ENCODE measurements at regions not wholly inside any gene's neighbourhood (a gene's known extent, or its start where the extent isn't known, plus 50 kb on each side); places are given as distances from the start of the nearest gene placed in this dataset.
"Not testable (repeated sequence)": the region's sequence is repeated elsewhere in the genome, so short reads cannot be mapped to it uniquely, and the experiment has no call there.

DNA sequence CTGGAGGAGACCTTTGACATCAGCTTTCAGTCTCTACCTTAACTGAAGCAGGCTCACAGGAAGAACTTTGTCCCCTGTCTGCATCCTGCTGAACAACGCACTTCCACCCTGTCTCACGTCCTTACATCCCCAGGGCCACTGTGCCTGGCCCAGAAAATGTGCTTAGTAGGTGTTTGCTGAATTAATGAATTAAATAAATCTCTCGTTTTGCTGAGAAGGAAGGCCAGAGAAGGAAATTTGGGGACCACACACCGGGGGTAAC is 54.3 kb upstream of the CREB3L1 start:
- no peak for DNase-seq

GRCh38 chr11:46222490-46223251 is 54.8 kb upstream of the CREB3L1 start:
- DNase-seq: no peak

DNA sequence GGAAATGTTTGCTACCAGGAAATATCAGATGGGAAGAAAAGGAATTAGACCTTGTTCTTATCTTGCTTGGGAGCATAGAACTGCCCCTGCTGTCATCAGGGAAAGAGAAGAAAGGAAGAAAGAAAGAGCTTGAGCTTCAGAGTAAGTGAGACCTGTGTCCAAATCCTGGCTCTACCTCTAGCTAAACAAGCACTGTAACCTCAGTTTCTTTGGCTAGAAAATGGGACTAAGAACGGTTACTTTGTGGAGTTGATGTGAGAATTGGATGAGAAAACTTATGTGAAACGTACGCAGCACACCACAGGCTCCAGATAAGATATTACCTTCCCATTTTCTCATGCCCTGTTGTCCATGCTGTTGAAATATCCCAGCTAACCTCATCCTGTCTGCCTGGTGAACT is 57.1 kb upstream of the CREB3L1 start:
- DNase-seq: no peak

DNA sequence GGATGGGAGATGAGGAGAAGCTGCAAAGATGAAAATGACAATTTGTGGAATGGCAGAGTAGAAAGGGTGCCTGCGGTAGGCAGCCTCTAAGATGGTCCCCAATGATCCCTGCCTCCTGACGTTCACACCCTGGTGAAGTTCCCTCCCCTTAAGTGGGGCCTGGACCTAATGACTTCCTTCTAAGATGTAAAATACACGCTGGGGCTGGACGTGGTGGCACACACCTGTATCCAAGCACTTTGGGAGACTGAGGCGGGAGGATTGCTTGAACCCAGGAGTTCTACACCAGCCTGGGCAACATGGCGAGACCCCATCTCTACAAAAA is 60.7 kb upstream of the CREB3L1 start:
- DNase-seq: no peak

- DNase-seq: peak; percentile 57
Measured at GRCh38 chr11:46216019-46216764, 61.3 kb upstream of the CREB3L1 start.

- DNase-seq: no peak
Measured at GRCh38 chr11:46215208-46215931, 62.1 kb upstream of the CREB3L1 start.

DNA sequence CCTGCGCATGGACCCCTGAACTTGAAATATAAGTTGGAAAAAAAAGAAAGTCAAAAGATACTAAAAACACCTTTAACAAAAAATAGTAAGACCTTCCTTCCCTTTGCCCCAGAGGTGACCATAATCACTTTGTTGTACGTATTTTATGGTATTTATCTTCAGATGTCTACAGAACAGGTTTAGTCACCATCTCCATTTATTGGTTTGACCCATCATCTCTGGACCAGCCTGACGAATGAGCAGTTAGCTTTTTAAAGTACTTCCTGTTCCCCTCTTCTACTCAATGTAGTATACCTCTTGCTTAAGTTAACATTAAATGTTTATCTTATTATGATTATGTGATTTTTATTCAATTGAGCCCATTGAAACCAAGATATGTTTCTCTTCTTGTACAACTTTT is 64.7 kb upstream of the CREB3L1 start:
- DNase-seq: no peak

DNA sequence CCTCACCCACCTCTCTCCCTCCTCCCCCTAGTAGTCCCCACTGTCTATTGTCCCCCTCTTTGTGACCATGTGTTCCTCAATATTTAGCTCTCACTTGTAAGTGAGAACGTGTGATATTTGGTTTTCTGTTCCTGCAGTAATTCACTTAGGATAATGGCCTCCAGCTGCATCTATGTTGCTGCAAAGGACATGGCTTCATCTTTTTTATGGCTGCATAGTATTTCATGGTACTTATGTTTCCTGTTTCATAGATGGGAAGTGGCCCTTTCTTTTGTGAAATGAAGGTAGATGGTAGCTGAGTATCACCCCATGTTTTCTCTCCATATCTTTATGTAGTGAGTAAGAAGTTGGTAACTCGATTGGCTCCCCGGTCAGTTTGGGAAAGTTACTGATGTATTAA is 66.6 kb upstream of the CREB3L1 start:
- DNase-seq: no peak

GRCh38 chr11:46210133-46210636 is 67.3 kb upstream of the CREB3L1 start:
- DNase-seq: no peak

DNA sequence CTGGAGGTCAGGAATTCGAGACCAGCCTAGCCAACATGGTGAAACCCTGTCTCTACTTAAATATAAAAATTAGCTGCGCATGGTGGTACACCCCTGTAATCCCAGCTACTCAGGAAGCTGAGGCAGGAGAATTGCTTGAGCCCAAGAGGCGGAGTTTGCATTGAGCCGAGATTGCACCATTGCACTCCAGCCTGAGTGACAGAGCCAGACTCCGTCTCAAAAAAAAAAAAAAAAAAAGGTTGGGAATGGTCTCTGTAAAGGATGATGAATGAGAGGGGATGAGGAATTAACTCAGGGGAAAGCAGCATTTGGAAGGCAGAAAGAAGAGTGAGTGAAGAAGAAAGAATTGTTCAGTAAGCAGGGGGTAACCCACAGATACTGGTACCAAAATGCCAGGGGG is 67.8 kb upstream of the CREB3L1 start:
- DNase-seq: not testable (repeated sequence)

DNA sequence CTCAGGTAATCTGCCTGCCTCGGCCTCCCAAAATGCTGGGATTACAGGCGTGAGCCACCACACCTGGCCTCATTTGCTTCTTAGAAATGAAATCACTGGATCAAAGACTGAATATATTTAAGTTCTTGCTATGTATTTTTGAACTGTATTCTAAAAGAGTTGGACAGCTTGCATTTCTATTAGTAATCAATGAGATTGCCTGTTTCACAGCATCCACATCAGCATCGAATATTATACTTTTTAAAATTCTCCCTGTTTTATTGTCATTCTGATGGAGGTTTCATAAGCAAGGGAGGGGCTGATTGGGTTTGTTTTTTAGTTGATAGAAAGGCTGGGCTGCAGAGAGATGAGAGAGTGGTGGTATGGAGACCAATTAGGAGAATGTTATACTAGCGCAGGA is 68.7 kb upstream of the CREB3L1 start:
- no peak for DNase-seq

DNA sequence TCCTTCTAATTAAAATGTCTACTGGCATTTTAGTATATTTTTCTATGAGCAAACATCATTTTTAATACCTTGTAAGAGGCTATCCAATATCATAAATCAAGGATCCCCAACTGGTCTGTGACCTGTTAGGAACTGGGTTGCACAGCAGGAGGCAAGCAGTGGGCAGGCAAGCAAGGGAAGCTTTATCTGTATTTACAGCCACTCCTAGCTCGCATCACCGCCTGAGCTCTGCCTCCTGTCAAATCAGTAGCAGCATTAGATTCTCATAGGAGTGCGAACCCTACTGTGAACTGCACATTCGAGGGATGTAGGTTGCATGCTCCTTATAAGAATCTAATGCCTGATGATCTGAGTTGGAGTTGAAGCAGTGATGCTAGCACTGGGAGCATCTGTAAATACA is 70.2 kb upstream of the CREB3L1 start:
- no peak for DNase-seq

GRCh38 chr11:46204415-46204814 is 73.0 kb upstream of the CREB3L1 start:
- DNase-seq: not testable (repeated sequence)

GRCh38 chr11:46203746-46204145 is 73.7 kb upstream of the CREB3L1 start:
- peak; percentile 7 for DNase-seq

GRCh38 chr11:46202696-46203391 is 74.6 kb upstream of the CREB3L1 start:
- DNase-seq: no peak

- no peak for DNase-seq
Measured at GRCh38 chr11:46202149-46202548, 75.3 kb upstream of the CREB3L1 start.

DNA sequence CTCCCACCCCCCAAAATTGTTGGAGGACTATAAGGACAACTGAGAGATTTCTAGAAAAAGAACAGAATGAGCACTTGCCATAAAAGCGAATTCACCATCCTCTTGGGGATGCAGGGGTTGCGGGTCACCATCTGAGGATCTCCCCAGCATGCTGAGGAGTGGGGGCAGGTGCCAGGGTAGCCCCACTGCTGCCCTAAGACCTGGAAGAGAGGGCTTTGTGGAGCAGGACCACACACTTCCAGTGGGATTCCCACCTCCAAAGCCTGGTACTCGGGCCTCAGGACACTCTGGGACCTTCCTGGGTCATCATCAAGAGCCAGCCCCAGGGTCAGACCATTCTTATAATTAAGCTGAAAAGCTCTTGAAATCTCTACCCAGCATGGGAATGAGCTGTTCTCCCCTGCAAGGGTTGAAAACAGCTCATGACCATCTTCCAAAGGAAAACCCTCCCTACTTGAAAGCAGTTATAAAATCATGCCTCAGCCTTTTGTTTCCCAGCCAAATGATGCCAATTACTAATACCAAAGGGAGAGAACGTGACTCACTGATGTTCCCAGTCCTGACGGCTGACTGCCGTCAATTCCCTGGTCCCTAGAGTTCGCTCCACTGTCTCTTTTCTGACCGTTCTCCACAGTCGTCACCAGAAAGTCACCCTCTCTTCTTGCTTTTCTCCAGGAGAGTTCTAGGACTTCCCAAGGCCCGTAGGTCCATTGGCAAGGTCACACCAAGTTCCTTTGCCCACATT is 76.8 kb upstream of the CREB3L1 start:
- no peak for DNase-seq

DNA sequence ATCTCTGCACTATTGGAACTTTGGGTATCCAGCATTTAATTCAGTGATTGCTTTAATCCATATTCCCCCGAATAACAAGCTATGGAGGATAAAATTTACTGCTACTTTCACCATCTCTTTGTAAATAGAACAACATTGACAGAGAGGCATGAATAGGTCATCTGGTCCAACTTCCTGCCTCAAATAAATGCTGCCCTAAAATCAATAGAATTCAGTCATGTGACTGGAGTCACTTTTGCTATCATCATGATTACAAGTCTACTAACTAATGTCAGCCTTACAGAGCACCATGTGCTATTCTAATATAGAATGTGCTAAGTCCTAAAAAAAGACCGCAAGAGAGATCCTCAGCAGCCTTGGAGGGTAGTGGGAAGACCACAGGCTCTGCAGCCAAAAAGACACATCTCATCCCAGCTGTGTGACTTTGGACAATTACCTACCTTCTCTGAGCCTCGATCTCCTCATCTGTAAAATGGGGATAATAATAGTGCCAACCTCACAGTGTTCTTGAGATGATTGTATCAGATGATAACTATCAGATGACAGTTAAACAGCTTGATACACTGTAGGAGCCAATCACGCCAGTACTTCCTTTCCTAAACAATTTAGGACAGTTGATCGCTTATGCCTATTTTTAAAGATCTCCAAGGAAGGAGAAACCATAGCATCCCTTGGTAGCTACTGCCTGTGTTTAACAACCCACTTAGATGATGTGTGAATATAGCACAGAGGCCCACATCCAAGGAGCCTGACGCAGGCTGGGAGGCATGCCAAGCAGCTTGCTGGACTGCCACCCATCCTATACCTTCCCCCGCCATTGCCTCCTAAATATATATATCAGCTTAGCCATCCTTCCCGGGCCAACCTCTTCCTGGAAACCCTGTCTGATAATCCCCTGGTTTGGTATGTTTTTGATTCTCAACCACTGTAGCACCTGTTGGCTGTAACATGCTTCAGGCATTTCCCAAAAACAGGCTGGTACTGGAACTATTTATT is 77.3 kb upstream of the PHF21A start:
- DNase-seq: no peak

DNA sequence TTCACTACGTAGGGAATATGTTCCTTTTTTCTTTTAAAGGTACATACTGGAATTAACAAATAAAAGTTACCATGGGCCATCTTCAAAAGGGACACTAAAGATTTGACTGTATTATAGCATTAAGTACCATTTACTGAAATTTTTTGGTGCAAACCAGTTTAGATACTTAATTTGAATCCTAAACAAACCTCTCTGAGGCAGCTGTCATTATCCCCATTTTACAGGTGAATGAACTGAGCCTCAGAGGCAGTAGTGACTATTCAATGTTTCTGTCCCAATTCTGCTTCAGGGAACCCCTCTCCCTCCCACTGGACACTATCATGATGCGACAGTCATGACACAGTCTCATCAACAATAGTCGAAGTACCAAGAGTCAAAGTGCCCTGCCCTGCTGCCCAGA is 76.2 kb upstream of the PHF21A start:
- no peak for DNase-seq

DNA sequence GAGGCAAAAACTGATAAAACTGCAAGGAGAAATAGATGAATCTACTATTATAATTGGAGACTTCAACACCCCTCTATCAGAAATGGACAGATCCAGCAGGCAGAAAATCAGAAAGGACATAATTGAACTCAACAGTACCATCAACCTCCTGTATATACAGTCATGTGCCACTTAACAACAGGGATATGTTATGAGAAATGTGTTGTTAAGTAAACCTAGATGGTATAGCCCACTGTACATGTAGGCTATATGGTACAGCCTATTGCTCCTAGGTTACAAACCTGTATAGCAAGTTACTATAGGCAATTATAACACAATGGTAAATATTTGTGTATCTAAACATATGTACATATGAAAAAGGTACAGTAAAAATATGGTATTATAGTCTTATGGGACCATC is 66.8 kb upstream of the PHF21A start:
- DNase-seq: no peak

GRCh38 chr11:46183819-46184218 is 62.6 kb upstream of the PHF21A start:
- DNase-seq: no peak

All from DMS79 treated with DMSO at 0.1 percent for 48 hours (cell line).